Hematopoietic multipotent progenitor cell treated with erythropoietin and hydrocortisone succinate and interleukin-3 and kit ligand, for 6 days (in vitro differentiated cells): ENCODE measurements at regions not wholly inside any gene's neighbourhood (a gene's known extent, or its start where the extent isn't known, plus 50 kb on each side); places are given as distances from the start of the nearest gene placed in this dataset.

Source experiments
- DNase-seq: peaks from one replicate; pipeline ENCODE4 v3.0.0-alpha.2; 2015

GRCh38 chr2:43127941-43128558 lies 98.4 kb downstream of the ZFP36L2 start:
- no peak for DNase-seq

- peak; percentile 88 for DNase-seq
Measured at GRCh38 chr2:43127208-43127940, 99.0 kb downstream of the ZFP36L2 start.

- DNase-seq: no peak
Measured at GRCh38 chr2:43126817-43127207, 99.6 kb downstream of the ZFP36L2 start.

- DNase-seq: no peak
Measured at GRCh38 chr2:43125090-43125998, 101.1 kb downstream of the ZFP36L2 start.

- DNase-seq: no peak
Measured at GRCh38 chr2:43124687-43125057, 101.7 kb downstream of the ZFP36L2 start.

GRCh38 chr2:43123981-43124686 lies 102.3 kb downstream of the ZFP36L2 start:
- DNase-seq: no peak

GRCh38 chr2:43123486-43123885 lies 102.9 kb downstream of the ZFP36L2 start:
- no peak for DNase-seq

- no peak for DNase-seq
Measured at GRCh38 chr2:43123028-43123427, 103.4 kb downstream of the ZFP36L2 start.

GRCh38 chr2:43121580-43122314 lies 104.7 kb downstream of the ZFP36L2 start:
- no peak for DNase-seq

- DNase-seq: no peak
Measured at GRCh38 chr2:43119303-43119702, 107.1 kb downstream of the ZFP36L2 start.

- no peak for DNase-seq
Measured at GRCh38 chr2:43117521-43118143, 108.8 kb downstream of the ZFP36L2 start.

GRCh38 chr2:43116988-43117387 lies 109.4 kb downstream of the ZFP36L2 start:
- no peak for DNase-seq

GRCh38 chr2:43115881-43116280 lies 110.5 kb downstream of the ZFP36L2 start:
- no peak for DNase-seq

GRCh38 chr2:43114210-43114609 lies 112.2 kb downstream of the ZFP36L2 start:
- DNase-seq: peak; percentile 23

- DNase-seq: no peak
Measured at GRCh38 chr2:43111788-43112554, 114.4 kb downstream of the ZFP36L2 start.

- DNase-seq: no peak
Measured at GRCh38 chr2:43110442-43110871, 115.9 kb downstream of the ZFP36L2 start.

- DNase-seq: no peak
Measured at GRCh38 chr2:43109261-43109743, 117.1 kb downstream of the ZFP36L2 start.

GRCh38 chr2:43107679-43108078 lies 118.7 kb downstream of the ZFP36L2 start:
- DNase-seq: no peak

- no peak for DNase-seq
Measured at GRCh38 chr2:43106559-43107527, 119.6 kb downstream of the ZFP36L2 start.
